ENCODE measurements at regions not wholly inside any gene's neighbourhood (a gene's known extent, or its start where the extent isn't known, plus 50 kb on each side); places are given as distances from the start of the nearest gene placed in this dataset.

- Histone ChIP-seq H3K9me3 (ENCODE audit: control insufficient read depth, insufficient read depth, low read length) (peaks cover 14% of the 10 kb centered on the region; the same call in 1 of the 2 replicates), H3K27ac (ENCODE audit: low read depth, low read length) (no peak overlapping the region), H3K4me3 (ENCODE audit: low read depth, low read length) (no peak overlapping the region), H3K27me3 (ENCODE audit: control insufficient read depth, insufficient read depth, low read length) (no peaks in the 10 kb centered on the region)
- ChIA-PET CTCF (no interaction called here), POLR2A (no interaction called here)
- TF ChIP-seq CTCF (IDR thresholded peaks at IDR 0.05; ENCODE audit: low read depth, low read length): no peak
- no peak for DNase-seq (ENCODE audit: low read depth, low spot score)
Measured at GRCh38 chr3:182178488-182179200, 466.9 kb downstream of the SOX2 start.

GRCh38 chr3:182179631-182180030 lies 467.9 kb downstream of the SOX2 start:
- CTCF ChIA-PET: no interaction called here

GRCh38 chr3:182180654-182181385 lies 469.1 kb downstream of the SOX2 start:
- Histone ChIP-seq H3K9me3 (ENCODE audit: control insufficient read depth, insufficient read depth, low read length) (peaks cover 15% of the 10 kb centered on the region; the same call in 1 of the 2 replicates), H3K27ac (ENCODE audit: low read depth, low read length) (no peak overlapping the region), H3K4me3 (ENCODE audit: low read depth, low read length) (no peak overlapping the region), H3K27me3 (ENCODE audit: control insufficient read depth, insufficient read depth, low read length) (no peaks in the 10 kb centered on the region)
- CTCF ChIA-PET: no interaction called here
- no peak for DNase-seq (ENCODE audit: low read depth, low spot score)
- no peak for TF ChIP-seq CTCF (IDR thresholded peaks at IDR 0.05; ENCODE audit: low read depth, low read length)
- POLR2A ChIA-PET: no interaction called here

More at GRCh38 chr3:182179631-182180030, 467.9 kb downstream of the SOX2 start:
- POLR2A ChIA-PET: no interaction called here
- Histone ChIP-seq H3K4me3 (ENCODE audit: low read depth, low read length) (no peak overlapping the region), H3K27ac (ENCODE audit: low read depth, low read length) (no peak overlapping the region), H3K9me3 (ENCODE audit: control insufficient read depth, insufficient read depth, low read length) (peaks cover 15% of the 10 kb centered on the region; the same call in 1 of the 2 replicates), H3K27me3 (ENCODE audit: control insufficient read depth, insufficient read depth, low read length) (no peaks in the 10 kb centered on the region)
- TF ChIP-seq CTCF (IDR thresholded peaks at IDR 0.05; ENCODE audit: low read depth, low read length): no peak
- no peak for DNase-seq (ENCODE audit: low read depth, low spot score)

- no peak for TF ChIP-seq CTCF (IDR thresholded peaks at IDR 0.05; ENCODE audit: low read depth, low read length)
- Histone ChIP-seq H3K4me3 (ENCODE audit: low read depth, low read length) (no peak overlapping the region), H3K27ac (ENCODE audit: low read depth, low read length) (no peak overlapping the region), H3K9me3 (ENCODE audit: control insufficient read depth, insufficient read depth, low read length) (peaks cover 8% of the 10 kb centered on the region; the same call in 1 of the 2 replicates), H3K27me3 (ENCODE audit: control insufficient read depth, insufficient read depth, low read length) (no peaks in the 10 kb centered on the region)
- DNase-seq (ENCODE audit: low read depth, low spot score): no peak
- POLR2A ChIA-PET: no interaction called here
- CTCF ChIA-PET: no interaction called here
Measured at GRCh38 chr3:182182531-182182968, 470.8 kb downstream of the SOX2 start.
